T follicular helper cell (primary cell): ENCODE measurements at regions not wholly inside any gene's neighbourhood (a gene's known extent, or its start where the extent isn't known, plus 50 kb on each side); places are given as distances from the start of the nearest gene placed in this dataset.
"Not testable (repeated sequence)": the region's sequence is repeated elsewhere in the genome, so short reads cannot be mapped to it uniquely, and the experiment has no call there.

Experiments used
- DNase-seq: peaks from one replicate; pipeline ENCODE4 v3.0.0-alpha.2; 2020; ENCODE audit warnings: low read depth

DNA sequence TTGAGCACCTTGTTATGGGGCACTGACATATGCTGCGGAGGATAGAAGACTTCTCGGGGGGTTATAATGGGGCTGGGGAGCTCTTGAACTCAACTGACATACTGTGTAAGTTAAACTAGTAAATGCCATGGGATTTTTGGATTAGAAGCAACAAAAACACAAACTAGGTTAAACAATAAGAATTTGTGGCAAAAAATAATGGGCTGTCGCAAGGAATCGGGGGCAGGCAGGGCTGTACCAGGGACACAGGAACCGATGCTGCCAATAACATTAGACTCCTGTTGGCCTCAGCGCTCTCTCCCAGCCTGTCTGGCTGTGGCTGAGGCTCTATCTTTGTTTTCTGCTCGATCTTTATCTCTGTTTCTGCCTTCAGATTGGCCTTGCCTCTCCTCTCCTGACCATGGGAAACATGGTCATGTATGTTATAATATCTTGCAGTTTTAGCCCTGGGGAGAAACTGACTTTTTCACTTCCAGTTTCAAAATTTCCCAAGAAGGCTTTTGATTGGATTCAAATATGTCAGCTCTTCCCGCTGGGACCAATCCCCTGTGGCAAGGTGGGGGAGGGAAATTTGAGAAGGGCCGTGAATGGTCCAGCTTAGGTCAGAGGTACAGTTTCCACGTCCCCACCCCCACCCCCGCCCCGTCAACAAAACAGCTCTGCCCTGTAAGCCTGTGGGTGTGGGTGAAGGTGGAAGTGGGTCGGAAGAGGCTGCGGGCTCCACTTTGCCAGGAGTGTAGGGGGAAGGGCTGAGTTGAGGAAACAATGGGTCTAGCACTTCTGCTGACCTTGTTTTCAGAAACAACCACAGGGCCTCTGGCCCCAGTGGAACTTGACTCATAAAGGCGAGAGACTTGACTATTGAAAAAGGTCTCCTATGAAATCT is 161.1 kb upstream of the TBL1XR1 start:
- DNase-seq: peak; percentile 16

DNA sequence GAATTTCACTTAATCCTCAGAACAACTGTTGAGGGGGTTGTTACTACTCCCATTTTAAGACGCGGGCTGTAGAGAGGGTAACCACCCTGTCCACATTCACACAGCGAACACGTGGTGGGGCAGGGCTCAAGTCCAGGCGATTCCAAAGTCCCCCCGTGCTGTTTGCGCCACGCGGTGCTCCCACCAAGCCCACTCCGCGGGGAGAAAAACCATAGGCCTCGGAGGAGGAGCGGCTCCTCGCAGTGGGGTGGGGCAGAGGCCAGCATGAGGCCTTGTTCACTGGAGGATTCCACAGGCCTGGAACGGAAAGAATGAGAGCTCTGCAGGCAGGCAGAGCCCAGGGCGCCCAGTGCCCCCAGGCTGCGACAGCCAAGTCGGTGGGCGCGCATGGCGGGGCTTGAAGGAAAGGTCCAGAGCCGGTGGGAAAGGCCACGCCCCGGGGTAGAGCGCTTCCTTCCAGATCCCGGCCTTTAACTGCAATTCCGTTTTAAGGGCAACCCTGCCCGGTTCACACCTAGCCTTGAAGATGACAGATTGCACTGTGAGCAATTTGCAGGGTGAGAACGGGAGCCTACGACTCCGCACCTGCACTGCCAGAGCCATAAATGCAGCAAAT is 161.8 kb upstream of the TBL1XR1 start:
- peak; percentile 9 for DNase-seq

DNA sequence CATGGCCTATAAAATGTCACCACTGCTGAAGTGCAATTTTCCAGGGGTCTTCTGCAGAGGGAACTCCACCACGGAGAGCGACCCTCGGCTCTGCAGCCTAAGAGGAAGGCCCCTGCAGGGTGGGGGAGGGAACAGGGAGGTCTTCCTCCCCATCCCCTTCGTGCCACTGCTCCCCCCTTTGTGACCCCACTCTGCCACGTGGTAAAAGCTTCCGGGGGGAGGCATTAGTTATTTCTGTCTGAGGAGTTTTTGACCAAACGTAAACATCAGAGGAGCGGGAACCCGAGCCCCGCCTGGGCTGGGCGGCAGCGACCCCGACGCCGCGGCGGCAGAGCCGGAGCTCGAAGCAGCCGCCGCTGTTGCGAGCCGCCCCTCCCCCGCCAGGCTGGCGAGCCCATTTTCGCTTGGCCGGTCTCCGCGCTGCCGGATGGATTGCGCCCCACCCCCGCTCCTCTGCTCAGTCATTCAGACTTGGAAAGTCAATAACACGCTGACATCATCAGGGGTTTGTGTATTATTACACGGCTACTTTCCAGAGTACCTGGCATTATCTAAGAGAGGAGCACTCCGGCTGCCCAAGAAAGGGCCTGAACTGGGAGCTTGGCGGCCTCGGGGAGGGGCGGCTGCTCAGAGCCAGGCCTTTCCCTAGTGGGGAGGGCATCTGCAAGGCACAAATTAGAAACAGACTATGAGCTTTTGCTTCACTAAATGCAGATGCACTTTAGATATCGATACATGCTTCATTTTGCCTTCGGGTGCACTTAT is 162.5 kb upstream of the TBL1XR1 start:
- DNase-seq: peak; percentile 92

DNA sequence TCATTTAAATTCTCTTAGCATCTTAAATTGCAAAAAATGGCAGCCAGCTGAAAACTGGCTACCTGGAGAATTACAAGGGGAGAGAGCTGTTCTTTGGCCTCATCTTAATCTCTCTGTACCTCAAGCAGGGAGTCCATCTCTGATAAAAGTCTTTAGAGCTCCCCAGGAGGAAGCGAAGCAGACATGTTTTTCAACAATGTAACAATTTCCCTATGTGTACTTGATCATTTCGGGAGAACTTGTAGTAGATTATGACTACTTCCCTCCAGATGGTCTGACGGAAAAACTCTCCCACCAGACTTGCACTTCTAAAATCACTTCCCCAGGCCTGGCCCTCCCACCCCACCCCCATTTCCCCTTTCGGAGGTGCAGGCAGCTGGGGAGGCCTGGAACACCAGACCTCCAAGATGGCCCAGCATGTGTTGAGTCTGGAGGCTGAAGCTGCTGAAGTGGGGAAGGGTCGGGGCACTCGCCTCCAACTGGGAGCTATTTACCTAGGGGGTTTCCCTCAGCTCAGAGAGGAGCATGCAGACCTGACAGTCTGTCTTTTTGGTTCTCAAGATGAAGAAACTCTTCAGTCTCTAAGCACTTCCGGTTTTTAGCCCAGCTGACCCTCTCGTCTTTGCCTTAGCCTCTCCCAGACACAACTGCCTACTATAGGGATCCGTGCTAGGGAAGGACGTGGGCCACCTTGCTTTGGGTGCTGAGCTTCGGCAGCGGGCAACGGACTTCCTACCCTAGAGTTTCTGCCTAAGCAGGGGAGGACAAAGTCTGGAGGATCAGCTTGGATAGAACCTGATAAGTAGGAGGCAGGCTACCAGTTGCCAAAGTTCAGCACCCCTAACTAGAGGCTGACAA is 164.0 kb upstream of the TBL1XR1 start:
- no peak for DNase-seq

DNA sequence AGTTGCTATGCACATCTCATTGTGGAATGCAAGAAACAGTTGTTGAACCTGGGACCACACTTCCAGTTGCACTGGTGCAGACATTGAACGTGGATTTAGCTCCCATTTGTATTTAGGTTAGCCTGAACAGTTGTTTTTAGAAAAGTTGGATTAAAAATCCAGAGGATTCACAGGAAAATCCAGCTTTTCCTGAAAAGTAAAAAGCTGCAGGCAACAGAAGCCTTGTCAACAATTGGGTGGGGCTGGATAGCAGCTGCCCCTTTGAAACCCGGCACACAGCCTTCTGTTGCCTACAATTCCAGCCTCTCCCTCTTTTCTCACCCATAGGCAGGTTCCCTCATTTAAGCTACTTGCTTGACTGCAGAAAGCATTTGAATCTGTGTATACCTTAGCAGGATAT is 165.3 kb upstream of the TBL1XR1 start:
- no peak for DNase-seq

DNA sequence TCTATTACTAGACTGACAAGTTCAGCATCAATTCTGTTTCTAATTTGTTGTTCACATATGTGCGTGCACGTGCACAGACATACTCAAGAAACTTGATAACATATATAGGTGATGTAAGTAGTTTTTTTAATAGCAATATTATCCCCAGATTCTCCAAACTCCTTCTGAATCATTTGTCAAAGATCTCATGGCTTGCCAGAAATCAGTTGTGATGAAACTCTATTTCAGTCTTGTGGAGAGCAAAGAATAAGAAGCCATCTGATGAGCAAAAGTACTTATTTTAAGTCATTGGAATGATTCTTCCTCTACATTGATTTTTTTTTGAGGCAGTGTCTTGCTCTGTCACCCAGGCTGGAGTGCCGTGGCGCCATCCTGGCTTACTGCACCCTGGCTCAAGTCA is 167.0 kb upstream of the TBL1XR1 start:
- no peak for DNase-seq

DNA sequence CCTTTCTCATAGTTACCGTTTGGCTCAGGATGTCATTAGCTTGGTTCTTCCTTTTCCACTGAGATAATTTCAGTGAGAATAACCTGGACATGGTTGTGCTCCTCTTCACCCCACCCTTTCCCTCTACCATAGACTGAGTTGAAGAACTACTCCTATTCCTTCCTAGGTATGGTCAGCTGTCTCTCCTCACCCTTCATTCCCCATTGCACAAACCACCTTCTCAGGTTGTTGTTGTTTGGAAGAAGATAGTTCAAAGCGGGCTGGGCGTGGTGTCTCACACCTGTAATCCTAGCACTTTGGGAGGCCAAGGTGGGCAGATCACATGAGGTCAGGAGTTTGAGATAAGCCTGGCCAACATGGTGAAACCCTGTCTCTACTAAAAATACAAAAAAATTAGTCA is 168.0 kb upstream of the TBL1XR1 start:
- DNase-seq: not testable (repeated sequence)

DNA sequence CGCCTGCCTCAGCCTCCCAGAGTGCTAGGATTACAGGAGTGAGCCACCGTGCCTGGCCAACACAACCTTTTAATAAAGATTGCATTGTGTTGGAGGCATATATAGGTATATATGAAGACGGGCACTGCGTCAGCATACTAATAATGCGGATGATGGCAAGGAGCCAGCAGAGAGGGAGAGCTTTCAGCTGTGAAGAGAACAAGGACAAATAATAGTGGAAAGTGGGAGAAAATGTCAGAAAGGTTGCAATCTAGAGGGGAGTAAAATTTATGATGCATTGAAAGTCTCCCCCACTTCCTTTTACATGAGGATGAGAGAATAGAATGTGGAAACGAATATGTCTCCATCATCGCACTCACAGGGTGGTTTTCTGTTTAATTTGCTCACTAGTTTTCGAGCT is 170.5 kb upstream of the TBL1XR1 start:
- DNase-seq: no peak

DNA sequence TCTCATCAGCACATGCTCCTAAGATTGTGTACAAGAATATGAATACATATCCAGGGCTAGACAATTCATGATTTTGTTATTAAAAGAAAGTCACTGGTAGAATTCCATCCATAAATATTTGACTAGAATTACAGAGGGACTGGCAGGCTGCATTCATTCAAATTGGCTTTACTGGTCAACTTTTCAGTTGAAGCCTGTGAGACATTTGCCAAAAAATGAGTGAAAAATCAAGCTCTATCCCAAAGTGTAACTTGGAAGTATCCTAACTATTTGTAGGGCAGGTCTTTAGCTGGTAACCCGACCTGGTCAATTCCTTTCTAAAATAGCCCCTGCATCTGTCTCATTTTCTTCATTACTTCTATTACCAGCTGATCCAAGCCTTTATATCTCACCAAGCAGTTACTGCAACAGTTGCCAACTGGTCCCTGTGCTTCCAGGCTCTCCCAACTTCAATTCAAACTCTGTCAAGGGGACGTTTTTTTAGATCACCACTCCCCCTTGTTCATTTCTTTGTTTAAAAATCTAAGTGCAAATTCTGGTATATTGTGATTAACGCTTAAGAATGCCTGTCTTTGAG is 173.1 kb upstream of the TBL1XR1 start:
- no peak for DNase-seq

DNA sequence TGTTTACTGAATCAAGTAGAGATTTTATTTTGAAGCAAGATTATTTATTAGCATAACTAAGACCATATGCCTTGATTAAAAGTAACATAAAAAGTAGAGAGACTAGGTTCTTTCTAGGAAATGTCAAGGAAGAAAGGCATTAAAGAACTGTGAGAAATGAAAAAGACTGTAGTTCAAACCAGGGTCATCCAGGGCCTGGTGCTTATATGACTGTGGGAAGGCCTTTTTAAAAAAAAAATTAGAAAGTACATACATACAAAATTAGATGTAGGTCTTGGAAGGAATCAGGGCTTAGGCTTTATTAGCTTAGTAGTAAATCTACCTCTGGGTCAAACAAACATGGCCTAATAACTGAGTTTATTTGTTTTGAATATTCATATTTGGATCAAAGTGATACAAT is 173.9 kb upstream of the TBL1XR1 start:
- no peak for DNase-seq

DNA sequence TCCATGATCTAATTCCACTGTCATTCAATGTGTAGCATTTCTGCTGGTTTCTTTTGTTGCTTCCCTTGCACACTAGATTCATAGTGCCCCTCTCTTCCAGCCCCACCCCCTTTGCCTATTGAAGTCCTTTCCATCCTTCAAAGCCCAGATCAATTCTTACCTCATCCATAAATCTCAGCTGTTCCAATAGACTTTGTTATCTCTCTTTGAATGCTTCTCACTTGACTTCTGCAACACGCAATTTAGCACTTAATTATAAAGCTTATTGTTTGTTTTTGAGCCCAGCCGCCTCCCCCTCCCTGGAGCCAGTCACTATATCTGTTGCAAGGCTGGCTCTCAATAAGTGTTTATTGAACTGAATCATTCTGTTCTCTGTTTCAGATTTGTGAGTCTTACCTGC is 174.6 kb upstream of the TBL1XR1 start:
- DNase-seq: no peak

DNA sequence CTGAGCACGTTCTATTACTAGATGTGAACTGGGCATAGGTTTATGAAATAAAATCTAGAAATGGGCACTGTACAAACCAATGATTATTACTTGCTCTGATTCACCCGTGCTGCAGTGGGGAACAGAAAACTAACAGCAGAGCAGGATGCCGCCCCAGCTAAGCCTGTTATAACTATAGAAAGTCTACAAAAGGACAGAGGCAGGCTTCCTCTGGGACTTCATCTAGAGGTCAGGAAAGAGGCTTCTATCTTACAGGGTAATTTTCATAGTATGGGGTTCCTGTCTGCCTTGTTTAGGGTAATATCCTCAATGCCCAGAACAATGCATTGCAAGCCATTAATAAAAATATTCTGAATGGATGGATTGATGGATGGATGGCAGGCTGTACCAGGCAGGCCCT is 177.0 kb upstream of the TBL1XR1 start:
- no peak for DNase-seq

DNA sequence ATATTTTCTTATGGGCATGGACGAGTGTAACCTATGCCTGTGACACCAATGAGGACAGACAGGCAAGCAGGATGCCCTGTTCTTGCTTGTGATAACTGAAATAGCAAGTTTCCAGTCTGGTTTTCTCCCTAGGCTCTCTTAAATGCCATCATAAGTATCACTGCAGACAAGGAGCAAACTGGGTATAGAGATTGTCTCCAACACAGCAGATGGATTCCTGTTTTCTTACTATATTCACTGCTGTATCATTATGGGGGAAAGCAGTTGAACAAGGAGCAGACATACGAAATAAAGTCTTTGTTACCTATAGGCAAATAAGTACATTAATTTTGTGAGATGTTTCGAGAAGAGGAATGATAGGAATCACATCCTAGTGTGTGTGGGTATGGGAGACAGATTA is 178.0 kb upstream of the TBL1XR1 start:
- DNase-seq: no peak

DNA sequence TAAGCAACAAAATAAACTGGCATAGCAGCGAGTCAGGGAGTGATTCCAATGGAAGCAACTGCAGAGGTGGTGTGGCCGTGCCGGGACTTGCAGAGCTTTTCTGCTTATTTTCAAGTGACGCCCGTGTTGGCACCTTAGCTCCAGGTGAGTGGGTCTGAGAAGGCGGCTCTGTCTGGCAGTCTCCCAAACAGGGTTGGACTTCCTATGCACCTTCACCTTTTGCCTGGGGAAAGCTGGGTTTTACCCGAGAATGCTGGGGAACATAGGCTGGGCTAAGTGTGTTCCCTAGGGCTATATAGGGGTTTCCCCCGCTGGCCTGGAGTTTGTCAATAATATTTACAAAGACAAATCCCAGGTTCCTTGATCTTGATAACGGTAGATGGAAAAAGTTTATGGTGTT is 179.9 kb upstream of the TBL1XR1 start:
- DNase-seq: no peak

DNA sequence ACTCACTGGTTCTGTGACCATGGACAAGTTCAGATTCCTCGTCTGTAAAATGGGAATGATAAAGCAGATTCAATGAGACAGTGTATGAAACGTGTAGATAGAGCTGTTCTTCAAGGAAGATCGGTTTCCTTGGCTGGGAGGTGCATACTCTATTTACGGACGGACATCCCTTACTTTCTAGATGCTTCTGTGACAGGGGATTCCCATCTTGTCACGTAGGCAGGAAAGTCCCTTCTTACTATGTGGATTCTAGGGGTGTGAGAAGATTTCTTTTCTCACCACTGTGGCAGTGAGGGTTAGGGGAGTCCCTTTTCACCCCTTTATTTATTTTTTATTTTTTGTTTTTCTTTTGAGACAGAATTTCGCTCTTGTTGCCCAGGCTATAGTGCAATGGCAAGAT is 180.9 kb upstream of the TBL1XR1 start:
- no peak for DNase-seq

DNA sequence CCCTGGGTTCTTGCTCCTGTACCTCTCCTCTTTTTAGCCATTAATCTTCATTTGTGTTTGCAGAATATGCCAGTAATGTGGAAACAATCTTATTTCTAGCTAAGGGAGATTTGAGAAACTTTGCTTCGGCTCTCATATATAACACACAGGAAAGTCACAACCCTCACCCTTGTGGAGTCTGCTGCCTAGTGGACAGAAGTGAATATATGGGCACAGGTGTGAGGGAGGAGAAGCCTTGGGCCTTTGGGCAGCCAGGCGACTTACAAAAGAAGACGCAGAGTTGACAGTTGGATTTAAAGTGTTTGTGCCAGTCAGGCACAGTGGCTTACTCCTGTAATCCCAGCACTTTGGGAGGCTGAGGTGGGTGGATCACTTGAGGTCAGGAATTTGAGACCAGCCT is 181.8 kb upstream of the TBL1XR1 start:
- DNase-seq: no peak

DNA sequence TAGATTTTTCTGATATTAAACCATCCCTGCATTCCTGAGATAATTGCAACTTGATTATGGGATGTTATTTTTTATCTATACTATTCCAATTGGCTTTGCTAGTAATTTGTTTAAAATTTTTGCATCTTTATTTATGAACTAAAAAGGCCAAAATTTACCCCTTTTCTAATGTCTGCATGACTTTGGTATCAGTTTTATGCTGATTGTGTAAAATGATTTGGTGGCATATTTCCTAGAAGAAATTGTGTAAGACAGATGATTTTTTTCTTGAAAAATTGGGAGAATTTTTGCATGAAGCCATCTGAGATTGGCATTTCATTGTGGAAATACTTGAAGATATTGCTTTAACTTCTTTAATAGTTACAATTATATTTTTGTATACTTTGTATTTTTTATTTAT is 183.8 kb upstream of the TBL1XR1 start:
- DNase-seq: no peak

DNA sequence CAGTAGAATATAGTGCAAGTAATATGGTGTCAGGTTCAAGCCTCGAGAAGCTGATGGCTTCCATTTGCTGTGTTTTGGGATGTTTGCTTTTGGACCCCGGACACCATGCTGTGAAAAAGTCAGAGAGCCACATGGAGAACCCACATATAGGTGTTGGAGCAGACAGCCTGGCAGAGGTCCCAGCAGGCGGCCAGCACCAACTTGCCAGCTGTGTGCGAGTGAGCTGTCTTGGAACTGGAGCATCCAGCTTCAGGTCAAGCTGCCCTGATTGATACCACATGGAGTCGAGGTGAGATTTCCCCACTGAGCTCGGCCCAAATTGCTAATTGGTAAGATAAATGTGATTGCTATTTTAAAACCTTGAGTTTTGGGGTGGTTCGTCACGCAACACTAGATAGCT is 185.7 kb upstream of the TBL1XR1 start:
- no peak for DNase-seq

DNA sequence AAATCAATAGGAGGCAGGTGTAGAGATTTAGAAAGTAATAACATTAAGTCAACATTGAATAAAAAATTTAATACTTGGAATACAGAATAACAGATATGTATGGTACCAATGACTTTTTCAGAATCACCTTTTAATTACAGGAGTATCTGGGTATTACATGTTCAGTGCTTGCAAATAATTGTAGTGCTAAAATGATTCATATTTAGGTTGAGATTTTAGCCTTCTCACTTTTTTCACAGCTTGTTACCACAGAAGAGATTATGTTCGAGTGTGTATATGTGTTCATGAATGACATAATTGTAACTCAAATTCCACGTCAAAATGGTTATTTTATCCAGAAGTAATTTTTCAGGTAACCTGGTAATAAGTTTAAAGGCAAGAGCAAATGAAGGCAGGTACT is 187.9 kb upstream of the TBL1XR1 start:
- DNase-seq: no peak

DNA sequence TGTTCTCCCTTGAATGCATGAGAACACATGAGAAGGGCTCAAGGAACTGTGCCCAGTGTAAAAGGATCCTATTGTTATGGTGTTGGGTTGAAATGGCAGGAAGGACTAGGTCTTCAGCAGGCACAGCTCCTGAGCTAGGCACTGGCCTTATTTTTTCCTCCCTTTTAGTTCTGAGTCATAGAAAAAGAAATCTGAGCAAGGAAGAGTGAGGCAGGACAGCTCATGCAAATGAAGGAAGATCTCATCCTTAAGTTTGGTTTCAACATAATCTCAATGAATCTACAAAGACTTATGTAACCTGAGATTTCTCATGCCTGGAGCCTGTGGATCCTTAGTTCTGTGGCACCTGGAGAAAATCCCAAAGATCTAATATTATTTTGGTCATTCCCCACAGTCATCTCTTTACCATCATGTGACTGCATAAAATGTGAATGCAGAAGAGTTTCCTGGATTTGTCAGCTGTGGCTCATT is 188.6 kb upstream of the TBL1XR1 start:
- DNase-seq: no peak

DNA sequence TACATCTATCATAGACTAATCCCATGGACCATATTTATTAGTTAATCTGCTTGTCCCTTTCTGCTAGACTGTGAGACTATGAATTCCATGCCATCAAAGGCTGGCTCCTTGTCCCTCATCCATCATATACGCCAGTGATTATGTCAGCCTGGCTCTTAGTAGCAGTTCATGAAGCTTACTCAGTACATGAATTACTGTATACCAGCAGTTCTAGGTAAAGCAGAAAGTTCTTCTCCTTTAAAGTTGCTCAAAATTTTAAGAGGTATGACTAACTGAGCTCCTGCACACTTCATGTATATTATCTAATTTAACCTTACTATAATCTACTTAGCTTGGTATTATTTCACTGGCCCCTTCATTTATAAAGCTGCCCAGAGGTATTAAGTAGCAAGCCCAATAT is 190.9 kb upstream of the TBL1XR1 start:
- DNase-seq: no peak
